ENCODE measurements at regions not wholly inside any gene's neighbourhood (a gene's known extent, or its start where the extent isn't known, plus 50 kb on each side); places are given as distances from the start of the nearest gene placed in this dataset.

- DNase-seq (ENCODE audit: low spot score) = no peak
- Histone ChIP-seq H3K4me2 (ENCODE audit: low read length) (no peak overlapping the region), H2AFZ (ENCODE audit: low read length) (no peak overlapping the region), H4K20me1 (ENCODE audit: insufficient read depth, low read length) (no peaks in the 10 kb centered on the region), H3K9me3 (ENCODE audit: low read length) (no peaks in the 10 kb centered on the region), H3K79me2 (ENCODE audit: insufficient read depth, low read depth, low read length) (no peaks in the 10 kb centered on the region), H3K4me3 (ENCODE audit: low read depth, low read length, poor library complexity, severe bottlenecking) (no peak overlapping the region), H3K36me3 (ENCODE audit: insufficient read depth, low read length) (no peaks in the 10 kb centered on the region), H3K4me1 (ENCODE audit: insufficient read depth, low read length, poor library complexity, severe bottlenecking) (no peaks in the 10 kb centered on the region), H3K27ac (ENCODE audit: low read depth, low read length, poor library complexity, severe bottlenecking) (no peak overlapping the region), H3K9me2 (ENCODE audit: insufficient read depth, low read length) (no peaks in the 10 kb centered on the region)
- POLR2A ChIA-PET = no interaction called here
- no peak for TF ChIP-seq EZH2phosphoT487 (IDR thresholded peaks at IDR 0.05; ENCODE audit: borderline replicate concordance, low read depth, low read length)
- no peak for TF ChIP-seq CTCF (conservative IDR thresholded peaks at IDR 0.05; ENCODE audit: low read length)
- no TSS peak for BruUV-seq (replicated peaks)
- CTCF ChIA-PET (ENCODE audit: unreplicated experiment) = no interaction called here
- intact Hi-C loops (cut with micrococcal nuclease; ENCODE audit: unreplicated experiment) = no loop called here
Observed at GRCh38 chr3:174382878-174383277, 476.3 kb upstream of the NAALADL2 start.

- BruUV-seq (replicated peaks) = no TSS peak
- Histone ChIP-seq H2AFZ (ENCODE audit: low read length) (no peak overlapping the region), H3K27ac (ENCODE audit: low read depth, low read length, poor library complexity, severe bottlenecking) (no peak overlapping the region), H3K4me1 (ENCODE audit: insufficient read depth, low read length, poor library complexity, severe bottlenecking) (no peaks in the 10 kb centered on the region), H3K79me2 (ENCODE audit: insufficient read depth, low read depth, low read length) (no peaks in the 10 kb centered on the region), H3K36me3 (ENCODE audit: insufficient read depth, low read length) (no peaks in the 10 kb centered on the region), H4K20me1 (ENCODE audit: insufficient read depth, low read length) (no peaks in the 10 kb centered on the region), H3K4me2 (ENCODE audit: low read length) (no peak overlapping the region), H3K9me2 (ENCODE audit: insufficient read depth, low read length) (no peaks in the 10 kb centered on the region), H3K9me3 (ENCODE audit: low read length) (no peaks in the 10 kb centered on the region), H3K4me3 (ENCODE audit: low read depth, low read length, poor library complexity, severe bottlenecking) (no peak overlapping the region)
- intact Hi-C loops (cut with micrococcal nuclease; ENCODE audit: unreplicated experiment) = no loop called here
- no peak for DNase-seq (ENCODE audit: low spot score)
- POLR2A ChIA-PET = no interaction called here
- TF ChIP-seq EZH2phosphoT487 (IDR thresholded peaks at IDR 0.05; ENCODE audit: borderline replicate concordance, low read depth, low read length) = no peak
- no peak for TF ChIP-seq CTCF (conservative IDR thresholded peaks at IDR 0.05; ENCODE audit: low read length)
- CTCF ChIA-PET (ENCODE audit: unreplicated experiment) = no interaction called here
Observed at GRCh38 chr3:174387736-174388135, 471.4 kb upstream of the NAALADL2 start.

- Histone ChIP-seq H3K4me2 (ENCODE audit: low read length) (no peak overlapping the region), H3K4me1 (ENCODE audit: insufficient read depth, low read length, poor library complexity, severe bottlenecking) (no peaks in the 10 kb centered on the region), H3K27ac (ENCODE audit: low read depth, low read length, poor library complexity, severe bottlenecking) (no peak overlapping the region), H3K9me3 (ENCODE audit: low read length) (no peaks in the 10 kb centered on the region), H3K4me3 (ENCODE audit: low read depth, low read length, poor library complexity, severe bottlenecking) (no peak overlapping the region), H3K9me2 (ENCODE audit: insufficient read depth, low read length) (no peaks in the 10 kb centered on the region), H3K79me2 (ENCODE audit: insufficient read depth, low read depth, low read length) (no peaks in the 10 kb centered on the region), H2AFZ (ENCODE audit: low read length) (no peak overlapping the region), H4K20me1 (ENCODE audit: insufficient read depth, low read length) (no peaks in the 10 kb centered on the region), H3K36me3 (ENCODE audit: insufficient read depth, low read length) (no peaks in the 10 kb centered on the region)
- ChIA-PET POLR2A (no interaction called here), CTCF (ENCODE audit: unreplicated experiment) (no interaction called here)
- DNase-seq (ENCODE audit: low spot score) = peak; percentile 22
- TF ChIP-seq CTCF (conservative IDR thresholded peaks at IDR 0.05; ENCODE audit: low read length) = peak; percentile 61
- TF ChIP-seq EZH2phosphoT487 (IDR thresholded peaks at IDR 0.05; ENCODE audit: borderline replicate concordance, low read depth, low read length) = no peak
- intact Hi-C loops (cut with micrococcal nuclease; ENCODE audit: unreplicated experiment) = no loop called here
- no TSS peak for BruUV-seq (replicated peaks)
Observed at GRCh38 chr3:174397848-174398247, 461.3 kb upstream of the NAALADL2 start.
